HG03045 (cell line): ENCODE measurements at regions not wholly inside any gene's neighbourhood (a gene's known extent, or its start where the extent isn't known, plus 50 kb on each side); places are given as distances from the start of the nearest gene placed in this dataset.

Experiments used
- ATAC-seq: cut with Tn5 transposase; IDR thresholded peaks from one replicate; pipeline ENCODE4 v1.9.1; 2021; ENCODE audit warnings: mild to moderate bottlenecking, moderate library complexity; ENCODE audit not compliant: unreplicated experiment

DNA sequence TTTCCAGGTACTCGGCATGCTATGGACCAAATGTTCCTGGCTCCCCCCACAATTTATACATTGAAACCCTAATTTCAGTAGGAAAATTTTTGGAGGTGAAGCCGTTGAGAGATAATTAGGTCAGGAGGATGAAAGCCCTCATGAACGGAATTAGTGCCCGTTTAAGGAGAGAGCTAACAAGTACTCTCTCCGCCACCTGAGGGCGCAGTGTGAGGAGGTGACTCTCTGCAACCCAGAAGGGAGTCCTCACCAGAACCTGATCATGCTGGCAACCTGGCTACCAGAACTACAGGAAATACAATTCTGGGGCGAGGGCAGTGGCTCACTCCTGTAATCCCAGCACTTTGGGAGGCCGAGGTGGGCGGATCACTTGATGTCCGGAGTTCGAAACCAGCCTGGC, 397.8 kb downstream of the SLITRK5 start:
- ATAC-seq, result no peak

DNA sequence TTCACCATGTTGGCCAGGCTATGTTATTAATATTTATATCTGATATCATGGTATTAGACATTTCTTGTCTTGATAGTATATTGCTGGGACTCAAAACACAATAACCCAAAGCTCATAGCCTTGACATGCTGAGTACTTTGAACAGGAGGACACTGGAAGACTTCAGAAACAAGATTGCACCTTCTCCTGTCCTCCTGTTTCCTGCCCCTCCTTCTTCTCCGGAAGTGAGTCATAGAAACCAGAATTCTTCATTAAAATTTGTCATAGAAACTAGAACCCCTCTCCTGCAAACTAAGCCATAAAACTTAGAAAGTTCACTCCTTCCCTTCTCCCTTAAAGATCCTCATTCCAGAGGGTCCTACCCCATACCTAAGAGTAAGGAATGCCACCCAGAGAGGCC, 400.2 kb downstream of the SLITRK5 start:
- ATAC-seq, result no peak

DNA sequence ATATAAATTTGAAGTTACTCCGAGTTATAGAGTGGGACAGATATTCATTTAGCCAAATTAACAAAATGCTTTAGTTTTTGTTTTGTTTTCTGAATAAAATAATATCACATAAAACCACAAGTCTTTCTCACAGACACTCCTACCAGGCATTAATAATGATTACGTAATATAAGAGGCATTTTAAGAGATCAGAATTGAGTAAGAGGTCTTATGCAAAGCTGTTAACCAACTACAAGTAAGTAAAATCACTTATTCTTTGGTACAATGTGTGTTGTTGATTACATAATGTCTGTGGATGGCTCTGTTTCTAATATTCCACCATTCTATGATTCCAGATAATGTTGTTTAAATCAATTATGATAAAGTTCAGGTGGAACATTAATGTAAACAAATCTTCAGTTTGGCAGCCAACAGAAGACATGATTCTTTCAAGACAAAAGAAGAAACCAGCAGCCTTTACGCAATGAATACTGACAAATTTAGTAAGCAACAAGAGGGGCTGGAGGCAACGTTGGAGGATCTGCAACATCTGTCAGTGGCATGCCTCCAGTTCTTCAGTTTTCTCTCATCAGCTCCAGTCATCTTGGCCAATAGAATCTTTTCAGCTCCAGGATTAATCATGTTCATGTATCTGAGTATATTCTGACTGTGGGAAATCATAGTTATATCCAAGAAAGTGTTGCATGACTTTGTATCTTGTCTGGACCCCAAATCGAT, 403.8 kb downstream of the SLITRK5 start:
- ATAC-seq, result no peak

DNA sequence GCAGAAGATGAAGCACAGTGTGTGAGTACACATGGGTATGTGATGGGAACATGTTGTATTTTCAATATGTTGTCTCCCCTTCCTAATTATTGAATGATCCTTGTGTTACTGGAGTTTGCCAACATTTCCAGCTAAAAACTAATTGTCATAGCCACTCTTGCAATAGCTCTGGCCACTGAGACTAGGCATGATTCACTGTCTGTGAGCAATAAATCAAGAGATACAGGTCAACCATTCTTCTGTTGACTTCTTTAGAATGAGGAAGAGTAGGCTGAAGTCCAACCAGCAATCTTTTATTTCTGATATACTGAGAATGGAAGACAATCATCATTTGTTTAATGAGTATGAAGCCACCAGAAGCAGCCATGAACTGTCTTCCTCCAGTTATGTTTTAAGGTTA, 413.9 kb downstream of the SLITRK5 start:
- no peak for ATAC-seq

DNA sequence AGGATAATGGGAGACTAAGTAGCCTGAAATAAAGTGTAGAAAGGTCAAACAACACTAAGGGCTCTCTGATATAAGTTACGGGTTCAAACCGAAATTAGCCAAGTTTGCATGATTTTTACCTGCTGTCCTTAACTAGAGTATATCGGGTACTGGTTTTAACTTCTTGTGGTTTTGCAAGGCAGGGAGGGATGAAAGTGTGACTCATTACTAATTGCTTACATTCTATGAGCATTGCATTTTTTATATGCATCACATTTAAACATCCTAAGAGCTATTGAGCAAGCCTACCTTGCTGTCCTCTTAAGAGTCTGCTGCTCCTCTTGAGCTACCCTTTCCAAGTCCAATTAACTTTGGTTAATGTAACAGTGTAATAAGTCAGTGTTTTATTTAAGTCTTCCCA, 415.4 kb downstream of the SLITRK5 start:
- no peak for ATAC-seq

DNA sequence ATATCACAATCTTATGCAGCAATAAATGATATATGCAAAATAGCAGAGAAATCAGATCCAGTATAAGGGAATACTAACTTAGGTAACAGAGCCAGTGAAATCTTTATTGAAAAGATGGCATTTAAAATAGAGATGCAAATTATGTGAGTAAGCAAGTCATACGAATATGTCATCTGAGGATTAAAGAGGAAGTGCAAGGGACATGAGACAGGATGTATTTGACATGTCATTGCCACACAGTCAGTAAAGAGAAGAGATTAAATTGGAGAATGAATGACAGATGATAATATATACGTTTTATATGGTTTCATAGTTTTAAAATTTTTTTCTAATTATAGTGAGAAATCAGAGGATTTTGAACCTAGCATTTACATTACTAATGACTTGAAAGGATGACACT, 426.4 kb downstream of the SLITRK5 start:
- no peak for ATAC-seq

DNA sequence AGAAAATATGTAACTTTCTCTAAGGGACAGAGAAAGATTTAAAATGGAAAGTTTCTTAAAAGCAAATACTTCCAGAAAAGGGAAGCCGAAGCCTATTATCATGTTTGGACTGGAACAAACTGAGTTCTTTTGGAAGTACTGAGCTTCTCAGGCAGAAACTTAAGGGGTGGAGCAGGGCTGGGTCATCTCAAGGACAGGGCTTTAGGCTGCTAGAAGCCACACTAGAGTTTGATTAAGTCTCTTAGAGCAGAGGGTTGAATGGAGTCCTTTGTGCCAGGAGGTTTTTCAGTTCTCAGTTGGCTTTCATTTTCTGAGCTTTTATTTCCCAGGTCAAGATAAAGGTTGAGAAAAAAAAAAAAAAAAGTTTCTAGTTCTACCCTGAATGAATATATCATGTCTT, 432.7 kb downstream of the SLITRK5 start:
- ATAC-seq, result no peak

DNA sequence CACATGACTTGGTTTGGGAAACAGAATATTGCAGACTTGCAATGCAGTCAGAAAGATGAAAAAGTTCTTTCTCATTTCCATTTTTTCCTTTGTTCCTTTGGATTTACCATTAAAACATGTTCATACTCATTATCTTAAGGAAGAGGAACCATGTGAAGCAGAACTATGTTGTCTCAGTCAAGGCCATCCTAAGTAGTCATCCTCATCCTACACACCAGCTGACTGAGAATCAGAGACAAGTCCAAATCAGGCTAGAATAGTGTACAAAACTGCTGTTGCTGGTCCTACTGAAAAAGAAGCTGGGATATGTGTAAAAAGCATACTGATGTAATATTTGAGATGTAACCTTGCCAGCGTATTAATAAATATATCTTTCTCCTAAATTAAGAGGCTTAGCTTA, 433.4 kb downstream of the SLITRK5 start:
- ATAC-seq, result no peak

DNA sequence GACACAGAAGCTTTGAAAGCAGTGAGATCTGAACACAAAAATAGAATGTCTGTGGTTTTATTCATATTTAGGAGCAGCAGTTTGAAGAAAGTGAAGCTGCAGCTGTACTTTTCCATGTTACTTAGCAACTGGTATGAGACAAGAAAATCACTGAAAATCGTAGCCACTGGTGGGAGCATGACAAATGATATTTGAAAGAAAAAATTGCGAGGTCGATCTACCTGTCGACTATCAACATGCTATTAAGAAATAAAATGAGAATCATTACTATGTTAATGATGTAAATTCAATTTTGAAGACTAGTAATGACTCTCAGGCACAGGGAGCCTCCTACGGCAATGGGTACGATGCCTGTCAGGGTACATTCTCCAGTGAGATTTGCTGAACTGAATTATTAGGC, 436.4 kb downstream of the SLITRK5 start:
- no peak for ATAC-seq

DNA sequence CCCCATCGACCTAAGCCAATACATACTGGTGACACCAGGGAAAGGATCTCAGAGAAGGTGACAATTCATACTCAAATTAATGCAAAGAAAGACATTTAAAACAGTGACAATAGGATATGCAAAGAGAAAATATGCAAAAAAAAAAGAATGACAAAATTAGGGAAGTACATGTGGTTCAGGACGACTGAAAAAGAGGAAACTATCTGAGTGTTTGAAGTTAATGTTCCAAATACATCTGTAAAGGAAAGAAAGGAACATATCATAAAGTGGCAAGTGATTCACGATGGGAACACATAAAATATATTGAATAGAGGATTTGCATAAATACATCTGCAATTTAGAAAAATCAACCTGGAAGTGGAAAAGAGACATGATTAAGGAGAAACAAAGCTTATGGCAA, 441.4 kb downstream of the SLITRK5 start:
- ATAC-seq, result no peak

DNA sequence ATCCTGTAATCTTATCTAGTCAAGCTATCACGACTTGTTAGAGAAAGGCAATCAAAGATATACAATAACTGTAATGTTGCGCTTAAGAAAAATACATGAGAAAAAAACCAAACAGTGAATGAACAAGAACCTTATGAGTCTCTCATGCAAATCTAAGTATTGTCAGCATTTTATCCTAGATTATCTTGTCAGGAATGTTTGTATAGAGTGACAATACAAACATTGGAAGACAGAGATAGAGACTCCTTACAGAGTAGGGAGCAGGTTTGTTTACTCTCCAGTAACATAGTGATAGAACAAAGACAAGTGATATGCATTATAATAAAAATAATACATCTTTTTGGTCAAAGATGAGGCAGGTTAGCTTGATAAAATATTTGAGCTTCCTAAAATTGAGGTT, 444.8 kb downstream of the SLITRK5 start:
- no peak for ATAC-seq

DNA sequence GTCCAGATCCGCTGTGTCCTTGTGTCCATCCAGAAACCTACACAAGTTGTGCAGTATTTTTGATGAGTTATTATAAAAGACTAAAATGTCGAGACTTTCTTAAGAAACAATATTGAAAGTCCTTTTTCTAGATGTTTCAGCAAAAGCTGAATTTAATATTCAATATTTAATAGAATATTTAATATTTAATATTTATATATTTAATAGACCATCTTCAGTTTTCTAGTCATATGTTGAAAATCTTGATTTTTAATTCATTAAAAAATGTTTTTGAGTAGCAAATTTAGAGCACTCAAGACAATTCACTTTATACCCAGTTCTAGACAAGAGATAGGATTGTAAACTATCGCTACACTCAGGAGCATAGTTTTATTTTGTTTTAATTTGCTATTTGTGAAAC, 447.8 kb downstream of the SLITRK5 start:
- ATAC-seq, result no peak

DNA sequence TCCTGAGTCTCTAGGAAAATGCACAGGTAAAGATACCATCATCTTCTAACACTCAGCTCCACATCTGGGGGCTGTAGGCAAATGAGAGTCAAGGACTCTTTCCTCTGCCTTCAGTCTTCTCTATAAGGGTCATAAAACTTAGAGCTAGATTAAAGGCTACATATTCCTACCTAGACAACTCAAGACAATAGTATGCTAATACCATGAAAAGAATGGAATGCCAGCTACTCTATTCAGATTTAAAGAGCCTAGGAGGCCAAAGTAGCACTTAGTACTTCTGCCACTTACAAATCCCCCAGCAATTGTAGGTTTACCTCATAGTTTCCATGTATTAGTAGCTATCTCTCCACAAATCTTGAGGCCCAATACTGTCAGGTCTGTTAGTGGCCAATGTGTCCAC, 453.0 kb downstream of the SLITRK5 start:
- ATAC-seq, result no peak

DNA sequence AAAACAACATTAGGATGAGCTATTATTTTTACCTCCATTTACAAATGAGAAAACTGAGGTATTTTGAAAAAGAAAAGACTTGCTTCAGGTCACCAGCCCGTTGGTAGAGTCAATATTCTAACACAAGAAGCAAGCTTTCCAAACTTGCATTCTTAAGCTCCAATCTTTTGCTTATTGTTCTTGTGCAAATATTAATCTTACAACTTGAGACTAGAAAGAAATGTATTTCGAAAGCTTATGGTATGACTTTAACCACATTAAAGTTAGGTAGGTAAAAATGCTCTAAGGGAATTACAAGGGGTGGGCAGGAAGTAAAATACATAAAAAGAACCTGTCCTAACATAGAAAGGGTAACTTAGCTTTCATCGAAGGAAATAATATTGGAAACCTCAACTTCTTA, 453.9 kb downstream of the SLITRK5 start:
- no peak for ATAC-seq

DNA sequence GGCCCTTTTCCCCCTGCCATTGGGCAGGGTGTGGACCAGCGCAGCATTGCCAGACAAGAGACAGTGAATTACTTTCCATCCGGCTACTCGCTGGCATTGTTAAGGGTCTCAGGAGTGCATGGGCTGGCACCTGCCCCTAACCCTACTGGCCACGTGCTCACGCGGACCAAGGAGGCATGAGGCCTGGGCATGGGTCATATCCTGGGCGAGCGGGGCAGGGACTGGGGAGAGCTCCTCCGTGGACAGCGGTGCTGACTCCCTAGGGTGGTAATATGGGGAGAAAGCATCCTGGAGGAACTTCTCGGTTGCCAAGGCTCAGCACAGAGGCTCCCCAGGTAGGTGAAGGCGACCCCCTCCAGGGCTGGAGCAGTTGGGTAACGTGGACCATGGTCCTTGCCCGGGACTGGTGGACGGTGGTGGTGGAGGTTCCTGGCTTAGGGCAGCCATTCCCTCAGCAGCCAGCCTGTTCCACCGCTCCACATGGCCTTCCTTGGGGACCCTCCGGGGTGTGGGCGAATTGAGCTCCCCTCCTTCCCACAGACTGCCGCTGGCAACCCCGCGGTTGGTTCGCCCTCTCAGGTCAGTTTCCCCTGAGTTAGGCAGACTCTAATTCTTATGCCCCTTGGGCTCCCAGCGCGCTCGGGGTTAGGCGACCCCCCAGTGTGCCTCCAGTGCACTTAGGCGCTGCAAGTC, 465.1 kb downstream of the SLITRK5 start:
- no peak for ATAC-seq

DNA sequence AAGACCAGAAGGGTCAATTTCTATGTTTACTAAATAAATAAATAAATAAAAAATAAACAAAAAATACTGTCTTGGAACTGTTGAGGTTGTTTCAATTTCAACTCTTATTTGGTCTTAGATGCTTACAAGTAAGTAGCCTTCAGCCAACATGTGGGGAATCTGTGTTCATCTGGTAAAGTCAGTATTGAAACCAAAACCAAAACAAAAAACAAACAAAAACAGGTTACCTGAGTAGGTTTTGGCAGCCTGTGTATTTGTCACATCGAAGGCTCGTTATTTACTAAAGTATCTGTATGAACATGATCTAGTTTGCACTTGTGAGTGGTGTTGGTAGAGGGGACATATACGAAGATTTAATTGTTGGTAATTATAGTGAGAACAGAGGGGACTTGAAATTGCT, 471.5 kb downstream of the SLITRK5 start:
- ATAC-seq, result no peak

DNA sequence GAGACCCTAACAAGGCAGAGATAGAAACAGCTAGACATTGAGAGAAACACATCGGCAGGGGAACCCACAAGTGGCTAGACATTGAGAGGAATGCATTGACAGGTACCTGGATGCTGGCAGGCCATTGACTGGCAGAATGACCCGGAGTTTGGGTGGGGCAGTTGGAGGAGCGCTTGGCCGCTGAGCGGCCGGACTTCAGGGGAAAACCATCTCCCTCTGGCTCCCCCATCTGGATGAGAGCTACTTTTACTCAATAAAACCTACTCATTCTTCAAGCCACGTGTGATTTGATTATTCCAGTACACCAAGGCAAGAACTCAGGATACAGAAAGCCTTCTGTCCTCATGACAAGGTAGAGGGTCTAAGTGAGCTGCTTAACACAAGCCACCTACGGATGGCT, 473.4 kb downstream of the SLITRK5 start:
- no peak for ATAC-seq

DNA sequence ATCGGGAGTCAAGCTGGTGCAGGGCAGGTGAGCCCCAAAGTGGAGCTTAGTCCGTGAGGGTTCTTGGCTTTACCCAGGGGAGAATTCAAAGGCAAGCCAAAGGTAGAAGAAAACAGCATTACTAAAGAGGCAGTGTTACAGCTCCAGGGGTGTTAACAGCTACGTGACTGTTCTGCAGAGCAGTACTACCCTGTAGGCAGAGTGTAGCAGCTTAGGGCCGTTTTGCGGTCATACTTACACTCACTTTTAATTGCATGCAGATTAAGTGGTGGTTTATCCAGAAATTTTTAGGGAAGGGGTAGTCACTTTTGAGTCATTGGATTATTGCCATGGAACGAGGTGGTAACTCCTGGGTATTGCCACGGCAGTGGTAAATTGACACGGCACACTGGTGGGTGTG, 482.2 kb downstream of the SLITRK5 start:
- no peak for ATAC-seq

DNA sequence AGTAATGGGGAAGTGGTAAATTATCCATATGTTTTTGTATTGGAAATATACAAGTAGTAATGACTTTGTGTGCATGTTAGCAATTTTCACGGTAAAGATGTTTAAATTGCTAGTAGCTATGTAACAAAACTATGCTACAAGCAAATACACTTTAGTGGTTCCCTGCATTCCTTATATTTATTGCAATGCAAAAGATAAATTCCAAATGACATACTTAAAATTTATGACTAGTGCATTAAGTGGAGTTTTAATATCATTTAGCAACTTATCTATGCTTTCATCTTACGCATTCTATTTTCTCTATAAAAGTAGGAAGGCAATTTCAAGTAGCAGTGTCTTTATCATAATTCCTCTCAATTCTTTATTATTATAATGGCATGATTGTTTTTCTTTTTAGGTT, 482.8 kb downstream of the SLITRK5 start:
- ATAC-seq, result no peak

DNA sequence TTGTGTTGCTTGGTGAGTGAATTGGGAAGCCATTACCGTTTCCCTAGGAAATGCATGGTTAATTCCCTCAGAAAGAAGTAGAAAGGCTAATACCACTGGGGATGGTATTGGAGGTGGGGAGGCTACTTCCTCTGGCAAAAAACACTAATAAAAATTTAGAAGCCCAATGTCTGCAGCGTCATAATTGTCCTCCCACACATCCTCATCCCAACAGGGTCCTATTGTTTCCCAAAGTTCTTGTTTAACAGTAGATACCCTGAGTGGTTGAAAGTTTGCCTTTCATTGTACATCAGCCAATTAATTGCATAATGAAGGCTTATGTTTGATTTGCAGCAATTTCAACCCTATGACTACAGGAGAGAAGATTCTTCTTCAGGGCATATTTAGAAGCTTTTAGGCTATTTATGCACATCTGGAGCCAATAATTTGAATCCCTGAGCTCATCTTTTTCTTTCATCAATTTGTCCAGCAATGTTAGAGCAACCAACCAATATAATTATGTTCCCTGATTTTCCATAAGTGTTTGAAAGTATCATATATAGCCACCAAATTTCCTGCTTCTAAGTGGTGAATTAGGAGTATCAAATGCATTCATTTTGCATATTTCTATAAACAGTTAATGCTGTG, 491.0 kb downstream of the SLITRK5 start:
- ATAC-seq, result no peak

DNA sequence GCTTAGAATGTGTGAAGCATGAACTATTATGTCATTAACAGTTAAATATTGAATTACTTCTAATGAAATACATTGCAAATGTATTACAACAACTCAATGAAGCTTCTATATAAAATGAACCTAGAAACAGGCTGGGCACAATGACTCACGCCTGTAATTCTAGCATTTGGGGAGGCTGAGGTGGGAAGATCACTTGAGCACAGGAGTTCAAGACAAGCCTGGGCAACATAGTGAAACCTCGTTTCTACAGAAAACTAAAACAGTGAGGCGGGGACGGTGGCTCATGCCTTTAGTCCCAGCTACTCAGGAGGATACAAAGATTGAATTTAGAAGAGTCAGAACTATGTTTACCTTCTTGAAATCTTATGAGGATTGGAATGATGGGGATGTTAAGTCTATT, 505.1 kb downstream of the SLITRK5 start:
- ATAC-seq, result no peak

DNA sequence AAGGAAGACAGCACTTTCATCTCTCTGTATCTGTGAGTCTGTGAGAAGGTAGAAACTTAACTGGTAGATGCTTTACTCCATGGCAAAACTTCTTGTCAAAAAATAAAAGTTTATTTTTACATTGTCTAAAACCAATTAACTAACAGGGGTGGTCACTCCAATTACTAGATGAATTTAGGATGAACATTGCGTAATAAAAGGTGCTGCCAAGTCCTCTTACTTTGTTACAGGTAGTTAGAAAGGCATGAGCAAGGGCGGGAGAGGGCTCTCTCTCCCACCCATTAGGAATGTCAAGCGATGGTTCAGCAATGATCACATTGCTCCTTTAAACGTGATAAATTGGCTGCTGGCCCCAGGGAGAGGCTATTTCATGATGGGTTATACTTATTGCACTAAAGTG, 512.3 kb downstream of the SLITRK5 start:
- ATAC-seq, result no peak
